ENCODE measurements at regions not wholly inside any gene's neighbourhood (a gene's known extent, or its start where the extent isn't known, plus 50 kb on each side); places are given as distances from the start of the nearest gene placed in this dataset.
A peak's percentile ranks its signal among the peaks of the same experiment; 100 is the strongest.
"Not testable (repeated sequence)": the region's sequence is repeated elsewhere in the genome, so short reads cannot be mapped to it uniquely, and the experiment has no call there.

DNA sequence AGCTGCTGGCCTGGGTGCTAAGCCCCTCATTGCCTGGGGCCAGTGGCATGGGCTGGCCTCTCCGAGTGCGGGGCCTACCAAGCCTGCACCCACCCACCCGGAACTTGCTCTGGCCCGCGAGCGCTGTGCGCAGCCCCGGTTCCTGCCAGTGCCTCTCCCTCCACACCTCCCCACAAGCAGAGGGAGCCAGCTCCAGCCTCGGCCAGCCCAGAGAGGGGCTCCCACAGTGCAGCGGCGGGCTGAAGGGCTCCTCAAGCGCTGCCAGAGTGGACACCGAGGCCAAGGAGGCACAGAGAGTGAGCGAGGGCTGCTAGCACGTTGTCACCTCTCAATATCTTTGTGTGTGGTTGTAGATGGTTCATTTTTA lies 74.8 kb upstream of the ATP1A1 start:
- not testable (repeated sequence) for DNase-seq (ENCODE audit: low spot score)

DNA sequence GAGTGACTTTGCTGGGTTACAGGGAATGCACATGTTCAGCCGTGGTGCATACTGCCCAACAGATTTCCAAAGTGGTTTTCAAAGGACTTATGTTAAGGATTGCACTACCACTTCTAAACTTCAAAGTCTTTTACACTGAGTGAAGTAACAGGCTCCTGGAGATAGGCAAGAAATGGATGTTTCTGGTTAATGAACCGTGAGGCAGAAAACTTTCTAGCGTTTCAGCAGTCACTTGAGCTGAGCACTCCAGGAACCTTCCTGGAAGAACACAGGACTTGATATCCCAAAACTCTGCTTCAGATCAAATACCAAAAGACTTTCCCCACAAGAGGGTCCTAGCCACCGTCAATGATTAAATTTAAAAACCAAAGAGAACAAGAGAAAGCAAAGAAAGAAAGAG lies 74.3 kb upstream of the ATP1A1 start:
- no peak for DNase-seq (ENCODE audit: low spot score)

DNA sequence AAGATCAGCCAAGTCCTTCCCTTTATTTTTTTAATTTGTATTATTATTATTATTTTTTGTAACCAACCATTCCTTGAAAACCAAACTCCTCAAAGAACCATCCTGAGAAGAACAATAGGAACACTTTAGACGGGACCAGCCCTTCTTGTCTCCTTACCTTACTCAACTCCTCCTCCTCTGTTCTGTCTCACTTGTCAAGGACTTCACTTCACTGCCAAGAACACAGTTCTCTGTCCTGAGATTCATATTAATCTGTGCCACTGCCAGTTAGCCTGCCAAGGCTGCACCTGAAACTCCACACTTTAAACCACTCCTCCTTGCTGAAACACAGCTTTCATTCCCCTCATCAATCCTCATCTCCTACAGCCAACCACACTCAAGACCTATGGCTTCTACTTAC lies 73.8 kb upstream of the ATP1A1 start:
- DNase-seq (ENCODE audit: low spot score), result no peak

DNA sequence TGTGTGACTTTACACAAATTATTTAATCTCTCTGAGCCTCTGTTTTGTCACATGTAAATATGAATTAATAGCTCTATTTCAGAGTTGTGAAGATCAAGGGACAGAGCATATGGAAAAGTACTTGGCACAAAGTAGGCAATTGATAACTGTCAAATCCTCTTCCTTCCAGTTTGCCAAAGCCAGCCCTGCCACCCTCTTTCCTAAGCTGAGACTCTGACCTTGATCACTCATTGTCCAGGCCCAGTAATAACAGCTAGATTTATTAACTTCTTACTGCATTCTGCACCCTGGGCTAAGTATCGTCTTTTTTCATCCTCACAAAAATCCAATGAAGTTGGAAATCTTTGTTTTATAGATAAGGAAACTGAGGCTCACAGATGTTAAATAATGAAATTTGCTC lies 70.8 kb upstream of the ATP1A1 start:
- DNase-seq (ENCODE audit: low spot score), result no peak

DNA sequence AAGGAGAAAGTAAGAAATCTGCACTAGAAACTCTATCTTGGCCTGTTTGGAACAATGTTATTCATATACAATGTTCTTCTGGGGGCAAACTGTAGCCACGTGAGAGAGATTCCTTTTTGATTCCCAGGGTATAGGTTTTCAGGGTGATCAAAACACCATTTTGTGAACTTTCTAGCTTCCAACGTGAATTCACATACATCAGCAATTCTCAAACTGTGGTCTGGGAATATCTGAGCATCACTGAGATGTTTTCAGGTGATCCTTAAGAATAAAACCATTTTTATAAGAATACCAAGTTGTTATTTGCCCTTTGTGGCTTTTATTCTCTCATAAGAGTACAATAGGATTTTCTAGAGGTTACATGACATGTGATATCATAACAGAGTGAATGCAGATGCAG lies 66.9 kb upstream of the ATP1A1 start:
- no peak for DNase-seq (ENCODE audit: low spot score)

DNA sequence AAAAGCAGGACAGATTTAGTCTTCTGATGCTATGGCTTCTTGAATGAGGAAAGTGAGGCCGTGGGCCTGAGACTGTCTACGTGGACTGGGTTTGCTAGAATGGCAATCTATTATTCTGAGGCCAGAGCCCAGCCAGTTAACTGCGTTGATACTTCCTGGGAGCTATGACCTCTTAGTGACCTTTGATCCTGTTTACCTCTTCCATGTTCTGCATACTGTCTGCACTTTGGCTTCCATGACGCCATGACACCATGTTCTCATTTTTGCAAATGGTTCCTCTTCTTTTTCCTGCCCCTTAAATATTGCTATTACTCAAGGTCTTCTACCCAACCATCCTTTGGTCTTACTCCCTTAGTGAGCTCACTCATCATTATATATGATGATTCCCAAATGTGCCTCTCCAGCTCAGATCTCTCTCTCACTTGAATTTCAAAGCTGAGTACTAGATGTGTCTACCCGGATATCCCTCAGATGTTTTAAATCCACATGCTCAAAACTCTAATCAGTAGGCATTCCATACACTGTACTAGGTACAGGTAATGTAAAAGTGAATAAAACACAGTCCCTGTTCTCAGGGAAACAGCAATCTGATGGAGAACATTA lies 66.1 kb upstream of the ATP1A1 start:
- DNase-seq (ENCODE audit: low spot score), result no peak

DNA sequence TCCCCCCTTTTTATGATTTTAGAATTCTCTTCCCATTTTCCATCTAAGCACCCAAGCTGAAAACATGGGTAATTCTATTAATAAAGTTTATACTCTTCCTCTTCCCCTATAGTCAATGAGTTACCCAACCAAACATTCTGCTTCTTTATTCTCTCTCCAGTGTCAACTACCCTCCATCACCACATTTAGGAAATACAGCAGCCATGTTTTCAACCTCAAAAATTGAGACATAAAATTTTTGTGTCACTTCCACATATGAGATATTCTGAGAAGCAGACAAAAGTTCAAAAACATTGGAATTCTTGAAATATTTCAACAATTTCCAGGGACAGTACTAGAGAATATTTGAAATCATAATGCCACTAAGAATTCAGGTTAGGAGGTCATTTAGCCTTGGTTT lies 64.8 kb upstream of the ATP1A1 start:
- DNase-seq (ENCODE audit: low spot score), result no peak

DNA sequence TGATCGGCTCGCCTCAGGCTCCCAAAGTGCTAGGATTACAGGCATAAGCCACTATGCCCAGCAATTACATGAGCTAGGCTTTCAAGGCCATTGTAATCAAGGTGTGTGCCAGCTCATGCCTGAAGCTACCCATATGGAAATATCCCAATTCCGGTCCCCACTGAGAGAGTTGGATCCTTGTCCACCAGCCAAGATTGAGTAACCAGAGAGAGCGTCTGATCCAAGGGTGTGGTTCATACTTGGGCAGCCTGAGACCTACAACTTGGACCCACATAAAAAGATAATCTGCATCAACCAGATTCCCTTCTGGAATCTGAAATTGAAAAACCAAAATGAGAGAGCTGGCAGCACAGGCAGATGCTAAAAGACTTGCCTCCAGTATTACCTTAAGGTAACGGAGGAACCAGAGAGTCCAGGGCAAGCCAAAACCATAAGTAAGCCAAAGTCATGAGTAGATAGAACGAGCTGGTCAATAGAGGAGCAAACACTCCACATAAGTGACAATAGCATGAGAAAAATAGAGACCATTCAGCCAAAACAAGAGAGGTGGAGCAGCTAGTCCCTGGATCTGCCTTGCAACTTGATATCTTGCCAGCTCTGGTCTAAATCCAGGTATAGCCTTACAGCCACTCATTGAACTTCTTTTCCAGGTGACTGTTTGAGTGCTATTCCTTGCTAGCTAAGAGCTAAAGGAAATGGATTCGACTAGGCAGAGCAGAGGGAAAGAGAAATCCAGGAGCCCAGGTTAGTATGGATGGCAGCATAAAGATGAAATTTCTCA lies 63.8 kb upstream of the ATP1A1 start:
- DNase-seq (ENCODE audit: low spot score), result no peak

DNA sequence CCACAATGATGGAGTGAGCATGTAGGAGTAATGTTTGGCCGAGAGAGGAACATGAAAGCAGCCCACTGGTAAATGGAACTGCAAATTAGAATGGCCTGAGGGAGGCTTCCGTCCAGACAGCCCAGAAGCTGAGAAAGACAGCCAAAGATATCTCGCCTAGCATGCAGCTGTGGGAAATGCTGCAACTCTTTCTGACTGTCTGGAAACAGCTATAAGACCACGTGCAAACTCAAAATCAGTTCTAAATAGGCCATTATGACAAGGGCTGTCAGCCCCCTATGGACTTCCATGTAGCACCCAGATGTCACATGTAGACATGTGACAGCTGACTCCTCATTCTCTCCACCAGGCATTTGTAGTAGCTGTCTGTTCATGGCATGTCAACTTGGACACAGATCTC lies 62.9 kb upstream of the ATP1A1 start:
- no peak for DNase-seq (ENCODE audit: low spot score)

DNA sequence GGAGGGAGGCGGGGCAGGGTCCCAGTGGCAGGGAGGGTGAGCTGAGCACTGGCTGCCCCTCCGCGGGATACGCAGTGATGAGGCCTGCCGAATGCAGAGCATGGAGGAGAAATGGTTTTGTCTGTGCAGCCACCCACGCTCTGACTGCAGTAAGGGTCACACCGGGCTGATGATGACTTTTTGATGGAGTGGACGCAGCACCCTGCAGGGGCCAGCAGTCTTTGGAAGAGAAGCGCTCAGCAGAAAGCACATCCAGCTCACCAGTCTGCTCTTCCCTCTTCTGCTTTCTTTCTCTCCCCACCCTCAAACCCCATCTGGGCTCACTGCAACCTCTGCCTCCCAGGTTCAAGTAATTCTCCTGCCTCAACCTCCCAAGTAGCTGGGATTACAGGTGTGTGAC lies 61.9 kb upstream of the ATP1A1 start:
- DNase-seq (ENCODE audit: low spot score), result no peak

DNA sequence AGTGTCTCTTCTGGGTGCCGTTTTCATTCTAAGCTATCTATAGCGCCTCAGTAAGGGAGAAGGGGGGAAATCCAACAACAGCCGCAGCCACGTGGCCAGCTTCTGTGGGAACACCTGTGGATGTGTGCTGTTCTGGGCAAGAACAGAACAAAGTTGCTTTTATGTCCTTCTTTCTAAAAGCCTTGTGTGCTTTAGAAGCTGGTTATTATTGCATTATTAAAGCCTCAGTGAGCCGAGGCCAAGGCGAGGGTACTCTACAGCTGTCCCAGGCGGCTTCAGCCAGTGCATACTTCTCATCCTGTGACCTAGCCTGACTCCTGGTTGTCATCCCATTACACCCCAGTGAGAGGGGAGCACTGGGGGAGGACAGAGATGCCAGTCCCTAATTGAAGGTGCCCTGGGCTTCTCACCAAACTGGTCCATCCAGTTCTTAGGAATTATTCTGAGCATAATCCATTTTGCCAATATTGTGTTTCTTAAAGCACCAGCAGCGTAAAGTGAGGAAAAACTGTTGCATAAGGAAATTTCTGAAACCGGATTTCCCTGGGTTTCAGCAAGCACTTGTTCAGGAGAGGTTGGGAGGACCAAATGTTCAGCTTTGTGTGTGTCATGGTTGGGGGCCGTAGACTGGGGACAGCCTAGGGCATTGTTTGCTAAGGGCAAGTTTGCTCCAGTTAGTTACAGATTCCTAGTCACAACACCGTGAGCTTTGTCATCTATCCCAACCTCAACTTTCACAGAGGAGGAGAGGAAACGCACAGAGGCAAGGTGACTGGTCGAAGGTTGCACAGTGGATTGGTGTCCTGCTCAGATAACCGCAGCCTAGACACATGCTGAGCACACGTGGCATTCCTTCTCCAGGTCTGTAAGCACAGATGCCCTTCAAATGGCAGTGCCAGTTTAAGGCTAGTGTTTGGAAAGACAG lies 61.0 kb upstream of the ATP1A1 start:
- no peak for DNase-seq (ENCODE audit: low spot score)

DNA sequence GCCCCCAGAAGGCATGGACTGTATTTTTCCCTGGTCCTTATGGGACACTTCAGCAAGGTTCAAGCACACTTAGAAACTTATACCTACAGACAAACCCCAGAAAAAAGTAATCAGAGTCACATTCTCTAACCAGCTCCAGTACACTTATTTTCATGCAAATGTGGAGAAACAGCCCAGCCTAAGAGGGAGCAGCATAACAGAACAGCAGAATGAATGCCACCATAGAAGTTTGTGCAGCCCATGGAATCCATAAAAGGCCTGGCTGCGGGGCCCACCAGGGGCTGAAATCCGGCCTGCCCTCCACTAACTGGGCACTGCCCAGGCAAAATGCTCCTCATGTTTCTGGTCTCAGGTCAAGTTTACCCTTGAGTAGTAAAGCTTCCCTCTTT lies 60.4 kb upstream of the ATP1A1 start:
- DNase-seq (ENCODE audit: low spot score), result no peak

DNA sequence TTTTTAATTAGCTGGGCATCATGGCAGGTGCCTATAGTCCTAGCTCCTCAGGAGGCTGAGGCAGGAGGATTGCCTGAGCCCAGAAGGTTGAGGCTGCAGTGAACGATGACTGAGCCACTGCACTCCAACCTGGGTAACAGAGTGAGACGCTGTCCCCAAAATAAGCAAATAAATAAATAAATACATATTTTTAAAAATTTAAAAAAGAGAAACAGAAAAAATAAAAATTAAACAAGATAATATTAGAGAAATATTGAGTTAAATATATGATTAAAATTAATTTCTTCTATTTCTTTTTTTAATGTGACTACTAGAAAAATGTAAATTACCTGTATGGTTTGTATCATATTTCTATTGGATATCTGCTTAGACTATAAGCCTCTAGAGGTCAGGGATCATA lies 59.3 kb upstream of the ATP1A1 start:
- no peak for DNase-seq (ENCODE audit: low spot score)

DNA sequence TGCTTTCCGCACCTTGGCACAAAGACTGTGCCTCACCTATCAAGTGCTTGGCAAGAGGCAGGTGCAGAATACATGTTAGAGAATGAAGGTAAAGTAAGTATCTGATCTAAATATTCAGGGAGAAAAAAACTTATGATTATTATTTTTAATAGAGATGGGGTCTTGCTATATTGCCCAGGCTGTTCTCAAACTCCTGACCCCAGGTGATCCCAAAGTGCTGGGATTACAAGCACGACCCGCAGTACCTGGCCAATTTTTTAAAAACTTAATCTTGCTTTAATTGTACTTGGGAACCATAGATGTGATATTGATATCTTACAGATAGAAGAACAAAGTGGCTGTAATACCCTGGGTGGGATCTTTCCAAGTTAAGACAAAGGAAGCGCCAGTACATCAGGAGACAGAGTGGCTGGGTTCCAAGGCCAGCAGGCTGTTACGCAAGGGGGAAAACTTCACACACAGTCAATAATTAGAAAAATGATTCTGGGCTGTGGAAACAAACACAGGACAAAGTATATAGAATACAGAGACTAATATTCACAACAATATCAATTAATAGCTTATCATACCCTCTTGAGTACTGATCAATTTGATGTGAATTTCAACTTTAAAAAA lies 58.6 kb upstream of the ATP1A1 start:
- no peak for DNase-seq (ENCODE audit: low spot score)

DNA sequence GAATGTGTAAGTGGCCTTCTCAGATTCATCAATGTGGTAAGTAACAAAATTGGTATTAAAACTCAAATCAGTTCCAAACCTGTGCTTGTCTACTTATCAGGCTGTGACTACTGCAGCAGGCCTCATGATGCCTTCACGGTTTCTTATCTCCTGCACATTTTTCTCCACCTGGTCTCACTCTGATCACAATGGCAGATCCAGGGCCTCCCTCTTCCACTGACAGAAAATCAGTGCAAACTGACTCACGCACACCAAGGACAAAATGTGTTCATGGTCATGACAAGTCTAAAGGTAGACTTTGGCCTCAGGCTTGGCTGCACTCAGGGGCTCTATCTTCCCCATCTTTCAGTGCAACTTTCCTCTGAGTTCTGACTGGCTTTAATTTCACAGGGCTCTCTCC lies 56.7 kb upstream of the ATP1A1 start:
- no peak for DNase-seq (ENCODE audit: low spot score)

DNA sequence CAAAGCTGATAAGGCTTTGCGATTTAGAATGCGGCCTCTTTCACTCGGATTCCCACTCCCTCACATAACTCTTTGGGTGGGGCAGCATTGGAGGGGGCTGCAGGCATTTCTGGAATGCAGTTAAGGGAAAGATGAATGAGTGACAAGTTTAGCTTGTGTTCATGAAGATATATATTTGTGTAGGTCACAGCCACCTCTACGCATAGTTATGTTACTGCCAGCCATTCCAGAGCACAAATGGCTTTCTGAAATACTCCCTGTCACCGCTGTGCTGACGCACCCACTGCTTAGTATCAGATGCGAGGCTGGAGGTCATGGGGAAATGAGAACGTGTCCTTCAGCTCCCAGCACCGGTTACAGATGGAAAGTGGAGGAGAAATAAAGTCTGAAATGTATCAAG lies 54.1 kb upstream of the ATP1A1 start:
- no peak for DNase-seq (ENCODE audit: low spot score)

DNA sequence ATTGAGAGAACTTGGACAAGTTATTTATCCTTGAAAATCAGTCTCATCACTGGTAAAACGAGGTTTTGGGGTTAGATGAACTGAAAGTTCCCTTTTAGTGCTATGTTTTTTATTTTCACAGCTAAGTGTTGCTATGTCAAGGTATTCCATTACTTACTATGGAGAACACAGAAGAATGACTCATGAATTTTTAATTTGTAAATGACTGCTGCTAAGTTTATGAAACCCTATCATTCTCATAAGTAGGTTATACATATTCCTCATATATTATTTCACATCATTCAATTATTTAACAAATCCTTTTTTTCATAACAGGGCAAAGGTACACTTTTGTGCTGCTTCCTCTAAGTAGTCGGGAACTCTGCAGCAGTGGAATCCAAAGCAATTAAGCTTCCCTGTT lies 52.2 kb upstream of the ATP1A1 start:
- no peak for DNase-seq (ENCODE audit: low spot score)

DNA sequence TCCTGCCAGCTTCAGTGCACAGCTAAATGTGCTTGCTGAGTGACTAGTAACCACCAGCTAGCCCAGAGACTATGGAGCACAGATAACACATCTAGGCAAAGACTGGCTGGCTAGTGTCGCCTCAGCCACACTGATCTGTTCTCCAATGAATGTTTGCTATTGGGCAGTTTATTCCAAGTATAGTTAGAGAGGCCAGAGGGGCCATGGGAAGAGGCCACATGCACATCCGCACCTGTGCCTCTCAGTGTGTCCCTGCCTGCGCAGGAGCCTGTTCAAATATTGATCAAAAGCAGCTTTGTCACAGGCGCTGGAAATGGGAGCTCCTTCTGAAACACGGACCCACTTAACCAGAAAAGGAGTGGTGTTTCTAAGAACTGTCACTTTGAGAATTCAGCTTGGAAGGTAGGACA lies 51.3 kb upstream of the ATP1A1 start:
- DNase-seq (ENCODE audit: low spot score), result no peak

DNA sequence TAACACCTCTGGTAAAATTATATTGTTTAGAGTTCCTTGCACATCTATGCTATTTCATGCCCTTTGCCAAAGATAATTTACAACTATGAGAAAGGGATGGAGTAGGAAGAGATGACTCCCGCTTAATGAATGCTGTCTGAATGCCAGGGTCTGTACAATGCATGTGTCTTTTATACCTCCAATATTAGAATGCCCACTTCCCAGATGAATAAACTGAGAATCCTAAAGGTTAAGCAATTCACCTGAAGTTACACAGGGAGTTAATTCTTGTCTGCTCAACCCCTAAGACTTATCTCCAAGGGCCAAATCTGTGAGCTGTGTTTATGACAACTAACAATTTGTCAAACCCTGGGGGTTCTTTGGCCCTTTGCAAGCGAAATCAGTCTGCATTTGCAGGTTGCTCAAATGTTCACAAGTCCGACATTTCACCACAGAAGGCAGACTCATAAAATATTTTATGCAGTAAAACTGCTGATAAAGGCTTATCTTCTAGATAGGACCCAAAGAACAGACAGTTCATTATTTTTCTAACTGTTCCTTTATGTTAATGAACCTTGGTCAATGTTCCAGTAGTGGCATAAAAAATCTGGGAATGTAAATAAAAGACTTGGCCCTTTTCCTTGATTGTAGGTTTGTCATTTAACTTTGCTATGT lies 50.2 kb upstream of the ATP1A1 start:
- peak; percentile 26 for DNase-seq (ENCODE audit: low spot score)
